GM21723 (cell line): ENCODE measurements at regions not wholly inside any gene's neighbourhood (a gene's known extent, or its start where the extent isn't known, plus 50 kb on each side); places are given as distances from the start of the nearest gene placed in this dataset.

Experiments
- ATAC-seq: cut with Tn5 transposase; IDR thresholded peaks from one replicate; pipeline ENCODE4 v1.9.1; 2021; ENCODE audit warnings: mild to moderate bottlenecking, moderate library complexity; ENCODE audit not compliant: unreplicated experiment

DNA sequence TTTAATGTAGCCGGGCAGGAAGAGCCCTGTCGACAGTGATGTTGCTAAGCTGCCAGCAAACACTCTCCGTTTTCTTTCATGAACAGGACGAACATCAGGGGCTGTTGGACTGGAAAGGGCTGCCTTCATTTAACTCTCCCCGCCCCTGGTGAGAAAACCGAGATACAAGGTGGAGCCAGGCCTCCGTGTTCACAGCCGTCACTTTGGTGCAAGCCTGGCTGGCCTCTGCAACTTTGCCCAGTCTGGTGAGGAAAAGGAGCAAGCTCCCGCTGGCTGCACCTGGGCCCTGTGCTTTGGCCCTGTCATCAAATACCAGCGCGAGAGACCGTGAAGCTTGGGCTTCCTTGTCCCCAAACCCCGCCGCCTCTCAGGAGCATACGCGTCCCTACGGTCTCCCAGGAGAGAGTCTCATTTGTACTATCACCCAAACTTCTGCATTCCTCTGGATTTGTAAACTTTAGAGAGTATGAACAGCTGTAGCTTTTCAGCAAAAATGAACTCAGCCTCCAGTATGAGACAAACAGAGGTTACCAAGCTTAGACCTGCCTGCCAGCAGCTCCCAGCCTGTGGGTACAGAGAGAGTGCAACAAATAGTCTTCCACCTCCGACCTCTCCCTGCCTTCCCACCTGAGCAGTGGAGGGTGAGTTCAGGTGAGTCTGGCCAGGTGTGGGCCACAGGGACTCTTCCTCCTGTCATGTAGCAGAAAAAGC lies 445.3 kb upstream of the MGMT start:
- no peak for ATAC-seq

- no peak for ATAC-seq
Observed at GRCh38 chr10:129023082-129023481, 444.0 kb upstream of the MGMT start.

GRCh38 chr10:129024046-129024445 lies 443.0 kb upstream of the MGMT start:
- ATAC-seq, result no peak

- ATAC-seq, result no peak
Observed at GRCh38 chr10:129025787-129026186, 441.3 kb upstream of the MGMT start.

DNA sequence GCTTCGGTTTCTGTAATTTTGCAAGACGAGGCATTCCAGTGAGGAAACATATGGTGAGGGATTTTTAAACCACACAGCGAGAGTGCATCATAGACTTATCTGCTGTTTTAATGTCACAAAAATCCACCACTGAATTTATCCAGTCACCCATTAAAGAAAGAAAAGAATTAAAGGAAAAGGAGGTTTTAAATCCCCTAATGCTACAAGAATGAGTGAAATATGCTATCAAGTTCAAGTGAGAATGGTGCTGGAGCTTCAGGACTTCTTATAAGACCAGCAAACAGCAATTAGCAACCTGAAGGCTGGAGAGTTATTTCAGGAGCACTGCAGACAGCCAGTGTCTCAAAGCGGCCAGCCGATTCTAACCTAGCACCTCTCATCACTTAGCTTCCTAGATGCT lies 439.1 kb upstream of the MGMT start:
- no peak for ATAC-seq

GRCh38 chr10:129028451-129028850 lies 438.6 kb upstream of the MGMT start:
- no peak for ATAC-seq

DNA sequence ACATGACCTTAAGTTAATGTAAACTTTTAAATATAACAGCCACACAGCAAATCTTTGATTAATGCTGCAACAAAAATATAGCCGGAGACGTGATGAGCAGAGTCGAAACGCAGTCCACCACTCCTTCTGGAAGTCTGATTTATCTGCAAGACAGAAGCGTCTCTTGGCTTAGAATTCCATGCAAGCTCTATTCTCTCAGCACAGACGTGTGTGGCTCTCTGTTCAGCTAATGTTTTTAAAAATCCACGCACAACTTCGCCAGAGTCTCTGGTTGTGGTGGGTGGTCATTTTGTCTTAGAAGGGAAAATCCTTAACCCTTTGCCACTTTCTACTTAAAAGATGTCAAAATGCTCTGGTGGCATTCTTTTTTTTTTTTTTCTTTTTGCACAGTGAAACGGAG lies 438.0 kb upstream of the MGMT start:
- no peak for ATAC-seq

GRCh38 chr10:129029851-129030602 lies 437.0 kb upstream of the MGMT start:
- ATAC-seq, result no peak

DNA sequence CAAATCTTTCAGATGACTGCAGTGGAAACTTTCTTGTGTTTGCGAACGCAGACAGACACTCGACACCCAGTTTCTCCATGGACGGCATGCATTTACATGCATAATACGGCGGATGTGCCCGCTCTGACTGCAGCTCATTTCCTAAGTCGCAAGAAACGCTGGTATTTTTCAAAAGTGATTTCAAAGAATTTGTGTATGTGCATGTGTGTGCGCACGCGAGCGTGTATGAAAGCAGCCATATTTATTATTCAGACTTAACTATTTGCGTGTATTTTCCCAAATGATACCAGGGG lies 436.5 kb upstream of the MGMT start:
- ATAC-seq, result no peak

GRCh38 chr10:129030996-129031843 lies 435.8 kb upstream of the MGMT start:
- peak; percentile 82 for ATAC-seq

GRCh38 chr10:129031844-129032150 lies 435.2 kb upstream of the MGMT start:
- ATAC-seq, result no peak

DNA sequence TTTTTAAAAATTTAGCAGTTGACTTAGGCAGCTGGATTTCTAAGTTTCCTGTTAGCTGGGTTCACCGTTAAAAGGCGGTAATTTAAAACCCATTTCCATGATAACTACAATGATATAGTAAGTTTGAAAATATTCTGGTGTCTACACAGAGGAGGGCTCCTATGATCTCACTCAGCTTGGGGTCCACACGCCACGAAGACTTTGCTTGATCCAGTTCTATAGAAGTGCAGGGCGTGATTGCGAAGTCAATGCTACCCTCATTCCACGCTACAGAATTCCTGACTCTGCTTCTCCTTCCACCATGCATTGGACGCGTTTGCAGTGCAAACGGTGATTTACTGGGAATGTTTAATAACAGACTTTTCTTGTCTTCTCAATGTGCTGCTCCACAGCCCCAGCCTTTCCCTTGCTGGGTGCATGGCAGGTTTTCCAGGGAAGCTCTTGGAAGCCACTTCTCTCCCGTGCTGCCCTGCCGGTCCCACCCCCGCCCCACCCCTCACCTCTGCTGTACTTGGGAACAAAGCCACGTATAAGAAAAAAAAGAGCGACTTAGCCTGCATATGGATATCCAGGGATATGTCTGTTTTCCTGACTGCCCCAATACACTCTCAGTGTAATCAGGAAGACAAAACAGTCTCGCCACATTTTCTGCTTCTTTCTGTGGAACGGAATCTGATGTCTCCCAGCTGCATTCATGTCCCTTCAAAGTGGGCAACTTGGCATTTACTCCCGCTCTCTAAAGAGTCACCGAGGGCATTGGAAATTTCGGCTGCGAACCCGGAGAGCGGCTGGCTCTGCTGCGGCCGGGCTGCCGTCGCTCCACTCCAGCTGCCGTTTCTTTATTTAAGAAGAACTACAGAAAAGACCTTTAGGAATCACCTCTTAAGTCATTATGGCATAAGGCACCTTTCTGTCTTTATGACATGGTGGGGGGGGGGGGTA lies 434.4 kb upstream of the MGMT start:
- no peak for ATAC-seq

DNA sequence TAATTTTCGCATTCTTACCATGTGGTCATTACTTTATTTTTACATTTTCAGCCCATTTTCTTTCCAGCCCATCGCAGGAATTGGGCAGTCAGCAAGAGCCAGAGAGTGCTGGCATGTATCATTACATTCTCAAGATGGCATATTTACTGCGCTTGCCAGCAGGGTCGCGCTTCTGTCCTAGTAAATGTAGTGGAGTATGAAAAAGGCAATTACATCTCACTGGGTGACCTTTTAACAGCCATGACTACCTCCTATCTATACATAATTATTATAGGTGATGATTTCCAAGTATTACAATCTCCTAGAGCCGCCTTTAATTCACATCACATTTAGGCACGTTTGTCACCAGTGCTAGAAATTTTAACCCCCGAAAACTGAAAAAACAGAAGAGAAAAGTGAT lies 433.7 kb upstream of the MGMT start:
- ATAC-seq, result no peak

DNA sequence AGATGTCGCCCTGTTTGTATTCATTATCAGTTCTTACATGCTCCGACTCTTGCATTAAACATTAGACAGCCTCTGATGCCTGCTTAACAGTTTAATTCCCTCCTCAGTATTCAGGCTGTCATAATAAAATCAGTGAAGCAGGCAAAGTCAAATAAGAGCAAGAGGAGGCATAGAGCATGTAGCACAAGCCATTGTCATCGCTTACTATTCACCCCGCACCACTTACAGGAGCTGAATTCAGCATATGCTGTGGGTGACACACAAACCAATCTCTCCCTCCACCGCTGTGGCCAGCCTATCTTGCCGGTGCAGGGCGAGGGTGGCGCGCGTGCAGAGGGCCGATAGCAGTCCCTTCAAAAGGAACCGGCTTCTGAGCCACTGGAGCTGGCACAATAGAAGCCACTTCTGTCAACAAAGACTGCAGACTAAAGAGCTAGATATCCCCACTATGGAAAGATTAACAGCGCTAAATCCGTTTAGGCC lies 433.2 kb upstream of the MGMT start:
- no peak for ATAC-seq

DNA sequence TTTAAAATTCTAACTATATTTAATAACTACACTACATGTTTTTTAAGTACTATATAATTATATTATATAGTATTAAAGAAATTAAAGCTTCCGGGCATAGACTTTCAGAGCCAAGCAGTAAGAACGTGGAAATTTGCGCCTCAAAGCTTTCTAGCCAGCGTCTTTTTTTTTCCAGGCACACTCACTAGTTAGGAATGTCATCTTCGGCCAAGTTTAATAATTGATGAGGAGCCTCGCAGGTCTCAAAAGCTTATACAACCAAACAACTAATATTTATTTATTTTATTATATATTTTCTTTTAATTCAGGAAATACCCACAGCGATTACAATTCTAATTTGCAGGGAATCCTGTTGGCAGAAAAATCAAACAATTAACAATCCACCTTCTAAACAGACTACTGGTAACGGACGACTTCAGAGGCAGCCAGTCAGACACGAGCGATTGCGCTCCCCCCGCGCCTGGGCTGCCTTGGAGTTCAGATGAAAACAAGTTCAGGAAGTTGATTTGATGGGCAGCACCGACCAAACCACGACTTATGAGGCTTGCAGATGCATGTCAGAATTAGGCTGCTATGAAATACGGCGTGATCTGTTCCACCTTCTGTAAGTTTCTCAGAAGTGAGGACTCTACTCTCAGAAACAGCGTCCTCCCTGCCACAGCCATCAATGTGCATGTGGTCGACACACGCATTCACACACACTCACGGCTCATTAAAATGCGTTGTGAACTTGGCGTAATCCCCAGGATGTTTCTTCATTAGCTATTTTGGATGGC lies 431.8 kb upstream of the MGMT start:
- ATAC-seq, result no peak

- ATAC-seq, result no peak
Observed at GRCh38 chr10:129038522-129038921, 428.5 kb upstream of the MGMT start.

GRCh38 chr10:129039406-129040370 lies 427.4 kb upstream of the MGMT start:
- ATAC-seq, result no peak

DNA sequence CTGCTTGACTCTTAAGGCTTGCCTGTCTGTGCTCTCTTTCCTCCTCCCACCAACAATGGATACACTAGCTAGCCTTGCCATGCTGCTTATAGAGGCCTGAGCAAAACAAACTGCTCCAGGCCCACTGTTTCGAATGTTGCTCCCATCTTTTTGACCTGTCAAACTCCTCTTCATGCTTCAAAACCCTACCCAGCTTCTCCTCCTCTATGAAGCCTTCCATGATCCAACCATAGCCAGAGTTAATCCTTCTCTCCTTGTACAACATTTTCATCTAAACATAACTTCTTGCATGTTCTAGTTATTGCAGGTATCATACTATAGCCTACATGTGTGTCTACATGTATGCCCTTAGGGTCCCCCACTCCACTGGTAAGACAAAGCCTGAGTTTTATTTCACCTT lies 426.7 kb upstream of the MGMT start:
- ATAC-seq, result no peak

DNA sequence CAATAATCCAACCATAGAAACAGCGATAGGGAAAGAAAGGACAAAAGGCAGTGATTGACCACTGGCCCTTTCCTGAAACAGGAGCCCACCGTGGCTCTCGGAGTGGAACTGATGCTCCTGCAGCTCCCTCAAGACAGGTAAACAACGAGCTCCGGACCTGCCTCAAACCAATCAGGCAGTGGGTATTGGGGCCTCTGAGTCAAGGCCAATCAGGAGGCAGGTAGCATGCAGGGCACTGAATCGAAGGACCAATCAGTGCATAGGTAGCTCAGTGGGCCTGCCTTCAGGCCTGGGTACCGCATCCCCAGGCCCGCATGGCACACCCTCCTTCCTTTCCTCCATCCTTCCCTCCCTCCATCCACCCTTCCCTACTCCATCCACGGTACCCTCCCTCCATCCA lies 425.1 kb upstream of the MGMT start:
- ATAC-seq, result no peak
